IPS-11a (cell line): ENCODE measurements at regions not wholly inside any gene's neighbourhood (a gene's known extent, or its start where the extent isn't known, plus 50 kb on each side); places are given as distances from the start of the nearest gene placed in this dataset.

ENCODE experiments used
- H3K4me3 ChIP-seq: one replicate; pipeline ENCODE4 v1.5.1; 2013; ENCODE audit warnings: low read depth, low read length, control low read depth

- H3K4me3 ChIP-seq: no peak overlapping the region
Observed at GRCh38 chr3:115448851-115449250, 174.5 kb upstream of the GAP43 start.

GRCh38 chr3:115450036-115450435 lies 173.3 kb upstream of the GAP43 start:
- no peak overlapping the region for H3K4me3 ChIP-seq

- no peak overlapping the region for H3K4me3 ChIP-seq
Observed at GRCh38 chr3:115464036-115464435, 159.3 kb upstream of the GAP43 start.

GRCh38 chr3:115469649-115470048 lies 153.7 kb upstream of the GAP43 start:
- no peak overlapping the region for H3K4me3 ChIP-seq

DNA sequence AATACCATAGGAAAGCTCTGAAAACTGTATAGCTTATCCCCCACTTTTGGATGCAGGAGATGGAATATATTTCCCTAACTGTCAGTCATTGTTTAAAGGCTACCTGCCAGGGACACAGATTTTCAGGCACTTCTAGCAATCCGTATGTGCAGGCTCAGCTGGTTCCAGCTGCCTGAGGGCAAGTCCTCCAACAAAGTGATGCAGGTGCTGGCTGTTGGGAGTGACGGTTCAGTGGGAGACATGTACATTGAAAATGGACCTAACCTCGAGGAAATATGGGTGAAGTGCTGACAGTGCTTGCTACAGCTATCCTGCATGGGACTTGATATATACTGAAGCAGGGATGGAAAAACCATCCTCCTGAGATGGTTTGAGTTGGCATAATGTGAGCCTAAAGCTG lies 153.1 kb upstream of the GAP43 start:
- no peak overlapping the region for H3K4me3 ChIP-seq

DNA sequence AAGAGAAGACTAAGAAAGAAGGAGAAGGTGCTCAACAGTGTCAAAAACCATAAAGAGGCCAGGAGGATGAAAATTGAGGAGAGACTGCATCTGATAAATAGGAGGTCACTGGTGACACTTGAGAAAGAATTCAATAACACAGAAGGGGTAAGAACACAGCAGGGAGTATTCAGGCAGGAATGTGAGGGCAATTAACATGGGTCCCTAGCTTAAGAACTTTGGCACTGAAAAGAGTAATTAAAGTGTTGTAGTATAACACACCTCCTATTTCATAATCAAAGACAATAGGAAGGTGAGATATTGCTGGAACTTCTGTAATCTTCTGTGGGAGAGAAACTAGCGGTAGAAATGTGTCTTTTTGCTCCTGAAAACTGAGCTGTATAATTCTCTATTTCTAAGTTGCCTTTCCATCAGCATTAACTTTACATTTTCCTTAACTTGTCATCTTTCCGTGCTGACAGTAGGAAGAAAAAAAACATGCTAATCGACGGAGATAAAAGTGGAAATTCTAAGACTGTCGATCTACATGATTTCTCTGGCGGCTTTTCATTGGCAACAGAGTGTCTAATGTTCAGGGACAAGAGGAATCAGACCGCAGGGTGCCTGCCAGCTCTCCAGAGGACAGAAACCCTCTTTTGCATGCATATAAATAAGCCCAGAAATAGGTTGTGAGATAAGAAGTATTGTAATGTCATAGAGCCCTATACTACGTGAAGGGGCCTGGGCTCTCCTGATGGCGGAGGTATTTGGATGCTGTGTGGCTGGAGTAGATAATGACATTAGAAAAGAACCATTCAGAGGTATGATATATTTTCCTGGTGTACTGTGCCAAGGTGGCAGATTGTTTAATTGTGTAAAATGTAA lies 147.9 kb upstream of the GAP43 start:
- no peak overlapping the region for H3K4me3 ChIP-seq

DNA sequence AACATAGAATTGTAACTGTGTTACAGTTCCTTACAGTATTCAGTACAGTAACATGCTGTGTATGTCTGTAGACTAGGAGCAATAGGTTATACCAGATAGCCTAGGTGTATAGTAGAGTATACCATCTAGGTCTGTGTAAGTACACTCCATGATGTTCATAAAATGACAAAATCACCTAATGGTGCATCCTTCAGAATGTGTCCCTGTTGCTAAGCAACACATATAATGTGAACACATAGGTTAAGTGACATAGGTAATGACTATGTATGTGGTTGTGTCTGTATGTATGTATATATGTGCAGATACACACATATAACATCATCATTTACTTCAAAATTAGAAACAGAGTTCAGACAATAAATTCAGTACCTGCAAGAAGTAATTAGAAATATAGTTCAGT lies 146.8 kb upstream of the GAP43 start:
- no peak overlapping the region for H3K4me3 ChIP-seq

DNA sequence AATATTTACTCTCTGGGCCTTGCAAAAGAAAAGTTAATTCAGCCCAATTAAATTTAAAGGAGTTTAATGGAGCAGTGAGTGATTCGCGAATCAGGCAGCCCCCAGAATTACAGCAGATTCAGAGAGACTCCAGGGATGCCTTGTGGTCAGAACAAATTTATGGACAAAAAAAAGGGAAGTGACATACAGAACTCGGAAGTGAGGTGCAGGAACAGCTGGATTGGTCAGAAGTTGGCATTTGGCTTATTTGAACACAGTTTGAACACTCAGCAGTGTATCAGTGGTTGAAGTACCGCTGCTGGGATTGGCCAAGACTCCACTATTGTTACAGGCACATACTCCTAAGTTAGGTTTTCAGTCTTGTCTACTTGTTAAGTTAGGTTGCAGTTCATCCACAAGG lies 145.0 kb upstream of the GAP43 start:
- H3K4me3 ChIP-seq: no peak overlapping the region

GRCh38 chr3:115486880-115487279 lies 136.4 kb upstream of the GAP43 start:
- H3K4me3 ChIP-seq: no peak overlapping the region

GRCh38 chr3:115487968-115488367 lies 135.3 kb upstream of the GAP43 start:
- no peak overlapping the region for H3K4me3 ChIP-seq

- H3K4me3 ChIP-seq: no peak overlapping the region
Observed at GRCh38 chr3:115488409-115488808, 134.9 kb upstream of the GAP43 start.

GRCh38 chr3:115494826-115495225 lies 128.5 kb upstream of the GAP43 start:
- no peak overlapping the region for H3K4me3 ChIP-seq

- no peak overlapping the region for H3K4me3 ChIP-seq
Observed at GRCh38 chr3:115498421-115498820, 124.9 kb upstream of the GAP43 start.

DNA sequence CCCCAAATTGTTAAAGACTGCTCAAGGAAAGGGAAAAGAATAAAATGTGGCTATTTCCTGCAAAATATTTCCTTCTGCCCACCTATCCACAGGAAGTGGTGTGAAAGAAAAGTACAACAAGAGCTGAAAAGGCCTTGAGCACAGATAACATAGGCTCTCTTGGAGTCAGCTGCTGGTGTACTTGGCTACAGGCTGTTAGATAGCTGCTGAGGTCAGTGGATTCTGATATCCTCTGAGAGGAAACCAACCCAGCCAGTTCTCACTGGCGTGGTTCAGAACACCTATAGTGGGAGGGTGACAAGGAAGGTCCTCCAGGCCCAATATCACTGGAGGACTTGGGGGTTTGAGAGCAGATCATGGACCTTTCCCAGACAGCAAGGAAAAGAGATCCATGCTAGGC lies 124.4 kb upstream of the GAP43 start:
- no peak overlapping the region for H3K4me3 ChIP-seq

- H3K4me3 ChIP-seq: no peak overlapping the region
Observed at GRCh38 chr3:115499666-115500065, 123.6 kb upstream of the GAP43 start.

- H3K4me3 ChIP-seq: no peak overlapping the region
Observed at GRCh38 chr3:115500795-115501194, 122.5 kb upstream of the GAP43 start.

DNA sequence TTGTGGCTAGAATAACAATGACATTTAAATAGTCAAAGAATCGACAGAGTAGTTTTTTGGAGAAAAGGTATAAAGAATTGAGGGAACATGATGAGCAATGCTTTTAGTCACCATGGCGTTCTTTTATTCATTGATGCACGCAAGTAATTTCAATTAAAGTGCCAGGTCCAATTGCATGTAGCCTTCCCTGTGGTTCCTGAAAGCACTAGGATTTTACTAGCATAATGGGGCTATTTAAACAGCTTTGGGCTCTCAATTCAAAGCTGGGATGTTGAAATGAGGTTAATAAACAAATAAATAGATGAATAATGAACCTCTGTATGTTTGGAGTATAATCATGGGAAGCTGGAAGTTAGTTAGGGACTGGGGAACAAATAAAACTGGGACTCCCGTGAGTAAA lies 121.2 kb upstream of the GAP43 start:
- H3K4me3 ChIP-seq: no peak overlapping the region

DNA sequence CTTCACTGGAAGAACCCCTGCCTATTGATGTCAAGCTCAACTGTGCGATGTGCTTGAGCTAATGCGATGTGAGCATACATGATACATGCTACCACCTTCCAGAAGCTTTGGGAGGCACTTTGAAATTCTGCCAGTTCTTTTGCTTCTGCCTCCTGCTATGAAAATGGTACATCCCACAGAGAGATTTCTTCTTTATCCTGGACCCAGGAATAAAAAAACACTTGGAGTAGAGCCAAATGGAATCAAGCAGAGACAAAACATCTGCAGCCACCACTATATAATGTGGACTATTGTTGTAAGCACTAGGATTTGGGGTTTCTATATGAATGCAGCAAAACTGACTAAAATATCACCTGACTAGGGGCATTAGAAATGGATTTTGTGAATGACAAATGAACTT lies 119.9 kb upstream of the GAP43 start:
- H3K4me3 ChIP-seq: no peak overlapping the region

GRCh38 chr3:115508562-115508961 lies 114.7 kb upstream of the GAP43 start:
- no peak overlapping the region for H3K4me3 ChIP-seq

DNA sequence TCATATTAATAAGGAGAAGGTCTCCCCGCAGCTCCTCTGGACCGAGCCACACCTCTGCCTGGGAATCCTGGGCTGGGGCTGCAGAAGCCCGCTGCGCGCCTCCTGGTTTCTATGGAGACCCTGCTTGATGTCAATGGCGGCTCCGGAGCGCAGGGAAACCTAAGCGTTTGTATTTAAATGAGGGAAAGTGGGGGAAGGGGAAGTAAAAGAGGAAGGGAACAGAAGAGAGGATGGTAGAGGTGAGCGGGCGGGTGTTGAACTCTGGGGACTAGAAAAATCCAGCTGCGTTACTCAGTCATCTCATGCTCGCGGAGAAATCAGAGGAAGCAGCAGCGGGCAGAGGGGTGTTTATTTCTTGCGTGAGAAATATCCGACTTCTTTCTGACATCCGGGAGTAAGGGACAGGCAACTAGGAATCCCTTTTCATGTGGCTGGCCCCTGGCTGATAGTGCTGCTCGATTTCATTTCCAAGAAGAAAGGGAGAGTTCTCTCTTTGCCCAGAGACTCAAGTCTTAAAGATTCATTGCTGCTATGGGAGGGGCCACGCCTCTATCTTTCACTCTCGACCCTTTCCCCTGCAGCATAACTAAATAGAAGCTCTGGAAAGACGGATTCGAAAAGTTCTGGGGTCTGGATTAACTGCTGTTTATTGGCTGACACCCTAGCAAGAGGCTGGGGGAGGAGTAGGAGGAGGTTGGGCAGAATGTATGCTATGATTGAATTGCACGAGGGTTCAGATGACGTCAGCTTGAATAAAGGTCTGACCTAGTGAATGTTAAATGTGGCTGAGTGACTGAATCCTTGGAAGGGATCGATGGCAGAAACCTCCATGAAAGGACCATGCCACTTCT lies 110.5 kb upstream of the GAP43 start:
- H3K4me3 ChIP-seq: peak overlapping the region; percentile 60

DNA sequence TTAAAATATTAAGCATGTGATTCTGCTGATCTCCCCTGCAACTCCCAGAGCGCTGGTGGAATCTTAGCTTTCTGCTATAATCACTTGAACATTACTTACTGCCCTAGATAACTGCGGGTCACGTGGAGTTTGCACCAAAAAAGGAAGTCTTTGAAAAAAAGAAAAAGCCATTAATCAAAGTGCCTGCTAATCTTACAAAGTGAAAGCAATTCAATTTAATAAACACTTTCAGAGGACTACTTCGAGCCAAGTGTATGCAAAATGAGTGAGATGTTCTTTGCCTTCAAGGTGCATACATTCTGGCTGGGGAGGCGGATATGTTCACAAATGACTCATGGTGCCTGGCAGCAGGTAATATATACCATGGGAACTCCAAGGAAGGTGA lies 109.9 kb upstream of the GAP43 start:
- H3K4me3 ChIP-seq: no peak overlapping the region

GRCh38 chr3:115517457-115518050 lies 105.8 kb upstream of the GAP43 start:
- H3K4me3 ChIP-seq: no peak overlapping the region
